Liver (tissue), 8 donors: ENCODE measurements at regions not wholly inside any gene's neighbourhood (a gene's known extent, or its start where the extent isn't known, plus 50 kb on each side); places are given as distances from the start of the nearest gene placed in this dataset.

Experiments
- DNase-seq: peaks from one replicate; pipeline ENCODE4 v3.0.0-alpha.2; 2017; ENCODE audit warnings: low spot score
- H3K27ac ChIP-seq, 2 donors: one replicate each; pipeline ENCODE4 v1.7.0; 2013; ENCODE audit warnings: inconsistent platforms in 2 of 2, low read length in 2 of 2, control low read depth in 1 of 2, low read depth in 1 of 2, mild to moderate bottlenecking in 1 of 2
- H3K27me3 ChIP-seq, 4 donors: one replicate each; pipeline versions ENCODE4 v1.6.1 to v1.7.0; 2013; ENCODE audit warnings: low read length in 3 of 4, inconsistent platforms in 1 of 4, mild to moderate bottlenecking in 1 of 4, moderate library complexity in 1 of 4; ENCODE audit not compliant: control insufficient read depth in 4 of 4, insufficient read depth in 4 of 4
- H3K36me3 ChIP-seq, 4 donors: one replicate each; pipeline versions ENCODE4 v1.6.1 to v1.7.0; 2013; ENCODE audit warnings: low read length in 3 of 4, mild to moderate bottlenecking in 3 of 4, low read depth in 1 of 4, moderate library complexity in 1 of 4; ENCODE audit not compliant: control insufficient read depth in 4 of 4, insufficient read depth in 3 of 4
- H3K4me1 ChIP-seq, 4 donors: one replicate each; pipeline versions ENCODE4 v1.6.1 to v1.7.0; 2013; ENCODE audit warnings: low read length in 3 of 4, mild to moderate bottlenecking in 3 of 4, moderate library complexity in 1 of 4; ENCODE audit not compliant: control insufficient read depth in 4 of 4, insufficient read depth in 4 of 4
- H3K4me3 ChIP-seq, 3 donors: one replicate each; pipeline versions ENCODE4 v1.6.1 to v1.7.0; 2013; ENCODE audit warnings: low read length in 3 of 3, control low read depth in 1 of 3, low read depth in 1 of 3, mild to moderate bottlenecking in 1 of 3
- H3K9ac ChIP-seq, 2 donors: one replicate each; pipeline ENCODE4 v1.7.0; 2013; ENCODE audit warnings: low read length in 2 of 2, mild to moderate bottlenecking in 2 of 2, moderate library complexity in 2 of 2, control low read depth in 1 of 2, low read depth in 1 of 2
- H3K9me3 ChIP-seq, 4 donors: one replicate each; pipeline versions ENCODE4 v1.6.1 to v1.7.0; 2013; ENCODE audit warnings: low read length in 3 of 4; ENCODE audit not compliant: control insufficient read depth in 4 of 4
- EGR1 ChIP-seq, 2 donors: IDR thresholded peaks; 2 replicates each; pipeline ENCODE4 v1.6.1; 2016 to 2018; ENCODE audit warnings: antibody characterized with exemption in 2 of 2, low read depth in 2 of 2
- FOXA1 ChIP-seq: IDR thresholded peaks from 2 replicates; pipeline ENCODE4 v1.6.1; 2016; ENCODE audit warnings: antibody characterized with exemption
- FOXA2 ChIP-seq: IDR thresholded peaks from 2 replicates; pipeline ENCODE4 v1.6.1; 2016; ENCODE audit warnings: antibody characterized with exemption
- GABPA ChIP-seq, 2 donors: IDR thresholded peaks in 1 of 2; conservative IDR thresholded peaks in 1 of 2; 2 replicates each; pipeline ENCODE4 v1.6.1; 2016; ENCODE audit warnings: antibody characterized with exemption in 2 of 2, mild to moderate bottlenecking in 1 of 2, moderate library complexity in 1 of 2
- HNF4A ChIP-seq, 2 donors: conservative IDR thresholded peaks; 2 replicates each; pipeline ENCODE4 v1.6.1; 2016; ENCODE audit warnings: antibody characterized with exemption in 2 of 2, mild to moderate bottlenecking in 2 of 2
- HNF4G ChIP-seq: IDR thresholded peaks from 2 replicates; pipeline ENCODE4 v1.6.1; 2016; ENCODE audit warnings: antibody characterized with exemption
- JUND ChIP-seq, 2 donors: IDR thresholded peaks; 2 replicates each; pipeline ENCODE4 v1.6.1; 2016; ENCODE audit warnings: antibody characterized with exemption in 2 of 2
- NR2F2 ChIP-seq: IDR thresholded peaks from 2 replicates; pipeline ENCODE4 v1.6.1; 2016; ENCODE audit warnings: antibody characterized with exemption
- RAD21 ChIP-seq, 2 donors: IDR thresholded peaks; 2 replicates each; pipeline ENCODE4 v1.6.1; 2016; ENCODE audit warnings: antibody characterized with exemption in 2 of 2, mild to moderate bottlenecking in 2 of 2
- REST ChIP-seq: IDR thresholded peaks from 2 replicates; pipeline ENCODE4 v1.6.1; 2016; ENCODE audit warnings: antibody characterized with exemption, mild to moderate bottlenecking
- RXRA ChIP-seq, 2 donors: IDR thresholded peaks; 2 replicates each; pipeline ENCODE4 v1.6.1; 2017 to 2018; ENCODE audit warnings: antibody characterized with exemption in 2 of 2, mild to moderate bottlenecking in 1 of 2
- SP1 ChIP-seq: IDR thresholded peaks from 2 replicates; pipeline ENCODE4 v1.6.1; 2018; ENCODE audit warnings: antibody characterized with exemption, mild to moderate bottlenecking
- TAF1 ChIP-seq: conservative IDR thresholded peaks from 2 replicates; pipeline ENCODE4 v1.6.1; 2016; ENCODE audit warnings: antibody characterized with exemption, mild to moderate bottlenecking
- YY1 ChIP-seq: IDR thresholded peaks from 2 replicates; pipeline ENCODE4 v1.6.1; 2016; ENCODE audit warnings: antibody characterized with exemption, mild to moderate bottlenecking
- WGBS: extraction: QIAGEN DNeasy Blood & Tissue Kit; methylation state at CpG from one replicate; pipeline ENCODE4 v1.1.7; 2013; 5-methylcytosine and 5-hydroxymethylcytosine counted together
- TF ChIP-seq, protein P1 (sequence below): IDR thresholded peaks from 2 replicates; pipeline ENCODE4 v1.6.1; 2016; ENCODE audit warnings: antibody characterized with exemption
- TF ChIP-seq, protein P2 (sequence below): IDR thresholded peaks from 2 replicates; pipeline ENCODE4 v1.6.1; 2016; ENCODE audit warnings: antibody characterized with exemption
- TF ChIP-seq, protein P3 (sequence below): fragments of 150-350 bp; IDR thresholded peaks from 2 replicates; pipeline ENCODE4 v1.5.1; 2017; ENCODE audit warnings: improper control_type of control experiment, low read depth, low read length; ENCODE audit not compliant: missing input control
- TF ChIP-seq, protein P4 (sequence below): IDR thresholded peaks from 2 replicates; pipeline ENCODE4 v1.6.1; 2016; ENCODE audit warnings: antibody characterized with exemption
- donor health status: healthy.
- donor health status: healthy.
- donor health status: healthy.
- donor health status: healthy.
- donor health status: healthy.

DNA sequence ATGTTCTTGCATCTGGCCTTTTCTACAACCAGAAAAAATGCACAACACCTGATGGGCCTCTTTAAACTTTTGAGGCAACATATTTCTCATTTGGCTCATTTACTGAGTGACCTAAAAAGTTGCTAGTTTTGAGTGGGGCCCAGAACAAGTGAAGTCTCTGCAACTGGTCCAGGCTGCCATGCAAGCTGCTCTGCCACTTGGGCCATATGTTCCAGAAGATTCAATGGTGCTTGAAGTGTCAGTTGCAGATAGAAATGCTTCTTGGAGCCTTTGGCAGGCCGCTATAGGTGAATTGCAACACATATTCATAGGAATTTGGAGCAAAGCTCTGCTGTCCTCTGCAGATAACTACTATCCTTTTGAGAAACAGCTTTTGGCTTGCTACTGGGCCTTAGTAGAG, 66.4 kb upstream of the RLIM start:
- TF ChIP-seq, protein P1, sequence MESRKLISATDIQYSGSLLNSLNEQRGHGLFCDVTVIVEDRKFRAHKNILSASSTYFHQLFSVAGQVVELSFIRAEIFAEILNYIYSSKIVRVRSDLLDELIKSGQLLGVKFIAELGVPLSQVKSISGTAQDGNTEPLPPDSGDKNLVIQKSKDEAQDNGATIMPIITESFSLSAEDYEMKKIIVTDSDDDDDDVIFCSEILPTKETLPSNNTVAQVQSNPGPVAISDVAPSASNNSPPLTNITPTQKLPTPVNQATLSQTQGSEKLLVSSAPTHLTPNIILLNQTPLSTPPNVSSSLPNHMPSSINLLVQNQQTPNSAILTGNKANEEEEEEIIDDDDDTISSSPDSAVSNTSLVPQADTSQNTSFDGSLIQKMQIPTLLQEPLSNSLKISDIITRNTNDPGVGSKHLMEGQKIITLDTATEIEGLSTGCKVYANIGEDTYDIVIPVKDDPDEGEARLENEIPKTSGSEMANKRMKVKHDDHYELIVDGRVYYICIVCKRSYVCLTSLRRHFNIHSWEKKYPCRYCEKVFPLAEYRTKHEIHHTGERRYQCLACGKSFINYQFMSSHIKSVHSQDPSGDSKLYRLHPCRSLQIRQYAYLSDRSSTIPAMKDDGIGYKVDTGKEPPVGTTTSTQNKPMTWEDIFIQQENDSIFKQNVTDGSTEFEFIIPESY, result no peak
- TF ChIP-seq FOXA1 (no peak), HNF4A (conservative IDR thresholded peaks at IDR 0.05) (no peak), NR2F2 (no peak), GABPA (IDR thresholded peaks at IDR 0.05 in 1 of 2, conservative IDR thresholded peaks at IDR 0.05 in 1 of 2) (no peak), TAF1 (no peak), SP1 (no peak), FOXA2 (no peak), REST (no peak), RAD21 (IDR thresholded peaks at IDR 0.05) (no peak), RXRA (IDR thresholded peaks at IDR 0.05) (no peak), YY1 (no peak), EGR1 (IDR thresholded peaks at IDR 0.05; ENCODE audit: low read depth in 2 of 2) (no peak), JUND (IDR thresholded peaks at IDR 0.05) (no peak), HNF4G (no peak)
- TF ChIP-seq, protein P2, sequence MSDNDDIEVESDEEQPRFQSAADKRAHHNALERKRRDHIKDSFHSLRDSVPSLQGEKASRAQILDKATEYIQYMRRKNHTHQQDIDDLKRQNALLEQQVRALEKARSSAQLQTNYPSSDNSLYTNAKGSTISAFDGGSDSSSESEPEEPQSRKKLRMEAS, result no peak
- TF ChIP-seq, protein P3, sequence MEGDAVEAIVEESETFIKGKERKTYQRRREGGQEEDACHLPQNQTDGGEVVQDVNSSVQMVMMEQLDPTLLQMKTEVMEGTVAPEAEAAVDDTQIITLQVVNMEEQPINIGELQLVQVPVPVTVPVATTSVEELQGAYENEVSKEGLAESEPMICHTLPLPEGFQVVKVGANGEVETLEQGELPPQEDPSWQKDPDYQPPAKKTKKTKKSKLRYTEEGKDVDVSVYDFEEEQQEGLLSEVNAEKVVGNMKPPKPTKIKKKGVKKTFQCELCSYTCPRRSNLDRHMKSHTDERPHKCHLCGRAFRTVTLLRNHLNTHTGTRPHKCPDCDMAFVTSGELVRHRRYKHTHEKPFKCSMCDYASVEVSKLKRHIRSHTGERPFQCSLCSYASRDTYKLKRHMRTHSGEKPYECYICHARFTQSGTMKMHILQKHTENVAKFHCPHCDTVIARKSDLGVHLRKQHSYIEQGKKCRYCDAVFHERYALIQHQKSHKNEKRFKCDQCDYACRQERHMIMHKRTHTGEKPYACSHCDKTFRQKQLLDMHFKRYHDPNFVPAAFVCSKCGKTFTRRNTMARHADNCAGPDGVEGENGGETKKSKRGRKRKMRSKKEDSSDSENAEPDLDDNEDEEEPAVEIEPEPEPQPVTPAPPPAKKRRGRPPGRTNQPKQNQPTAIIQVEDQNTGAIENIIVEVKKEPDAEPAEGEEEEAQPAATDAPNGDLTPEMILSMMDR, result no peak
- TF ChIP-seq, protein P4, sequence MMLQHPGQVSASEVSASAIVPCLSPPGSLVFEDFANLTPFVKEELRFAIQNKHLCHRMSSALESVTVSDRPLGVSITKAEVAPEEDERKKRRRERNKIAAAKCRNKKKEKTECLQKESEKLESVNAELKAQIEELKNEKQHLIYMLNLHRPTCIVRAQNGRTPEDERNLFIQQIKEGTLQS, result no peak
- no peaks in the 10 kb centered on the region for H3K27me3 ChIP-seq
- H3K36me3 ChIP-seq, result no peaks in the 10 kb centered on the region
- H3K9me3 ChIP-seq, result no peaks in the 10 kb centered on the region
- H3K9ac ChIP-seq, result no peak overlapping the region
- H3K4me1 ChIP-seq, result no peaks in the 10 kb centered on the region
- no peak overlapping the region for H3K27ac ChIP-seq
- no peak for DNase-seq
- 57% methylated on average over 1 of the region's 1 CpG for WGBS
- H3K4me3 ChIP-seq, result no peak overlapping the region

GRCh38 chrX:74680391-74680790, 66.0 kb upstream of the RLIM start:
- no peak for DNase-seq
- TF ChIP-seq JUND (IDR thresholded peaks at IDR 0.05), result no peak
- no peak for TF ChIP-seq YY1
- TF ChIP-seq RAD21 (IDR thresholded peaks at IDR 0.05), result no peak
- TF ChIP-seq, protein P4, result no peak
- no peak for TF ChIP-seq HNF4A (conservative IDR thresholded peaks at IDR 0.05)
- TF ChIP-seq RXRA (IDR thresholded peaks at IDR 0.05), result no peak
- TF ChIP-seq FOXA2, result no peak
- TF ChIP-seq, protein P2, result no peak
- no peak for TF ChIP-seq FOXA1
- TF ChIP-seq, protein P3, result no peak
- TF ChIP-seq, protein P1, result no peak
- Histone ChIP-seq H3K4me1 (no peaks in the 10 kb centered on the region), H3K9me3 (no peaks in the 10 kb centered on the region), H3K9ac (no peak overlapping the region), H3K27me3 (no peaks in the 10 kb centered on the region), H3K36me3 (no peaks in the 10 kb centered on the region), H3K4me3 (no peak overlapping the region), H3K27ac (no peak overlapping the region)
